K562 (cell line): ENCODE measurements at regions not wholly inside any gene's neighbourhood (a gene's known extent, or its start where the extent isn't known, plus 50 kb on each side); places are given as distances from the start of the nearest gene placed in this dataset.

Experiments used
- ATAC-seq: fragments of 200-7000 bp; cut with Tn5 transposase; 3 replicates; pipeline ENCODE4 v1.9.1; 2020; ENCODE audit warnings: moderate library complexity
- BruUV-seq: library from RNA; stranded (reverse); fragments of 400-500 nt; replicated peaks from 2 replicates; lab custom pipeline; 2021; lab: Mats Ljungman, UMichigan
- CTCF ChIA-PET: fragments of 300-600 bp; formaldehyde crosslinking; extraction: SDS; loops from one replicate; lab custom pipeline; 2021; ENCODE audit warnings: low intra/inter-chr PET ratio; lab: Yijun Ruan, JAX
- POLR2A ChIA-PET: fragments of 300-600, 350-650 bp; sonication (Branson Sonifier 250); formaldehyde crosslinking; extraction: SDS; loops from one replicate; lab custom pipeline; 2021; ENCODE audit warnings: antibody characterized with exemption, inconsistent platforms; lab: Yijun Ruan, JAX
- DNase-seq, 4 experiments: peaks; one replicate each; pipeline versions ENCODE4 v3.0.0 to v3.0.0-alpha.2; 2011 to 2018; ENCODE audit warnings: low spot score in 3 of 4, mixed read lengths in 3 of 4; ENCODE audit errors: extremely low read depth in 1 of 4
- FAIRE-seq: peaks from 2 replicates; lab custom pipeline; 2011; peaks lifted over from hg19 to GRCh38; lab: Jason Lieb, UNC
- H2AFZ ChIP-seq: 2 replicates; pipeline ENCODE4 v1.6.0; 2011; ENCODE audit warnings: low read depth, low read length, control low read depth, inconsistent platforms
- H3K27ac ChIP-seq: fragments of 200-600 bp; 3 replicates; pipeline ENCODE4 v1.8.0; 2011; ENCODE audit warnings: low read depth, mild to moderate bottlenecking, control low read depth, inconsistent platforms, low read length, moderate library complexity, mixed read lengths; ENCODE audit errors: extremely low read depth
- H3K27me3 ChIP-seq, 2 experiments: fragments of 300-600 bp in 1 of 2; 2 replicates in 1 of 2; 3 replicates in 1 of 2; pipeline versions ENCODE4 v1.6.0 to v1.8.0; 2011; ENCODE audit warnings: inconsistent platforms in 2 of 2, low read length in 2 of 2, mild to moderate bottlenecking in 1 of 2, mixed read lengths in 1 of 2, moderate library complexity in 1 of 2; ENCODE audit not compliant: control insufficient read depth in 2 of 2, insufficient read depth in 2 of 2
- H3K36me3 ChIP-seq: fragments of 300-600 bp; 3 replicates; pipeline ENCODE4 v1.8.0; 2011; ENCODE audit warnings: mild to moderate bottlenecking, low read length, inconsistent platforms; ENCODE audit not compliant: control insufficient read depth, insufficient read depth
- H3K4me1 ChIP-seq, 2 experiments: fragments of 200-600 bp in 1 of 2; replicated peaks in 1 of 2; 2 replicates in 1 of 2; 3 replicates in 1 of 2; pipeline versions ENCODE4 v1.5.1 to v1.8.0; 2011; ENCODE audit warnings: inconsistent platforms in 2 of 2, low read length in 2 of 2, mild to moderate bottlenecking in 1 of 2, mixed read lengths in 1 of 2, moderate library complexity in 1 of 2; ENCODE audit not compliant: control insufficient read depth in 2 of 2, insufficient read depth in 2 of 2
- H3K4me2 ChIP-seq: 2 replicates; pipeline ENCODE4 v1.6.1; 2011; ENCODE audit warnings: low read length, control low read depth, inconsistent platforms, mixed read lengths; ENCODE audit not compliant: insufficient read depth
- H3K4me3 ChIP-seq: fragments of 200-600 bp; sonication (generic), shearing (Covaris generic); 2 replicates; pipeline ENCODE4 v1.5.1; 2016; ENCODE audit warnings: control low read depth, inconsistent platforms
- H3K79me2 ChIP-seq: fragments of 200-600 bp; 3 replicates; pipeline ENCODE4 v1.8.0; 2011; ENCODE audit warnings: low read length, inconsistent platforms; ENCODE audit not compliant: control insufficient read depth, insufficient read depth
- H3K9ac ChIP-seq, 2 experiments: 2 replicates each; pipeline versions ENCODE4 v1.6.0 to v1.6.1; 2011; ENCODE audit warnings: low read depth in 2 of 2, low read length in 2 of 2, control low read depth in 1 of 2, inconsistent platforms in 1 of 2, mild to moderate bottlenecking in 1 of 2, mixed read lengths in 1 of 2; ENCODE audit not compliant: insufficient read depth in 1 of 2
- H3K9me1 ChIP-seq: one replicate; pipeline ENCODE4 v1.6.0; 2011; ENCODE audit warnings: inconsistent platforms, mild to moderate bottlenecking, low read length, moderate library complexity; ENCODE audit not compliant: control insufficient read depth, insufficient read depth
- H3K9me3 ChIP-seq: replicated peaks from 2 replicates; pipeline ENCODE4 v1.5.1; 2011; ENCODE audit warnings: low read depth, low read length, inconsistent platforms; ENCODE audit not compliant: control insufficient read depth, insufficient read depth
- H4K20me1 ChIP-seq: replicated peaks from 2 replicates; pipeline ENCODE4 v1.6.1; 2011; ENCODE audit warnings: low read length, inconsistent platforms, mixed read lengths; ENCODE audit not compliant: control insufficient read depth, insufficient read depth
- AFF1 ChIP-seq, 2 experiments: fragments of 450-650 bp; IDR thresholded peaks; 2 replicates each; pipeline ENCODE4 v1.6.1; 2018; ENCODE audit warnings: mild to moderate bottlenecking in 2 of 2, low read depth in 1 of 2; ENCODE audit not compliant: partially characterized antibody in 2 of 2
- ATF3 ChIP-seq, 2 experiments: fragments of 450-650 bp in 1 of 2; sonication (generic) in 1 of 2; formaldehyde crosslinking in 1 of 2; IDR thresholded peaks in 1 of 2; conservative IDR thresholded peaks in 1 of 2; 2 replicates each; pipeline versions ENCODE4 v1.6.1 to v1.8.1; 2016 to 2023; ENCODE audit warnings: mild to moderate bottlenecking in 2 of 2, moderate library complexity in 2 of 2, inconsistent platforms in 1 of 2, missing genetic modification reagents in 1 of 2
- DACH1 ChIP-seq: fragments of 450-650 bp; IDR thresholded peaks from 2 replicates; pipeline ENCODE4 v1.6.1; 2018; ENCODE audit not compliant: partially characterized antibody
- HNRNPLL ChIP-seq: fragments of 200-400 bp; formaldehyde crosslinking; IDR thresholded peaks from 2 replicates; pipeline ENCODE4 v1.6.1; 2017; ENCODE audit warnings: low read length, low read depth, mild to moderate bottlenecking; ENCODE audit not compliant: poor library complexity, severe bottlenecking
- LCOR ChIP-seq: sonication (generic); formaldehyde crosslinking; IDR thresholded peaks from 2 replicates; pipeline ENCODE4 v1.8.0; 2022; ENCODE audit warnings: mild to moderate bottlenecking, missing genetic modification reagents
- MTA3 ChIP-seq: fragments of 450-650 bp; formaldehyde crosslinking; IDR thresholded peaks from 2 replicates; pipeline ENCODE4 v1.6.1; 2017; ENCODE audit warnings: mild to moderate bottlenecking, borderline replicate concordance
- NR0B1 ChIP-seq: fragments of 450-650 bp; IDR thresholded peaks from one replicate; pipeline ENCODE4 v1.6.1; 2018; ENCODE audit warnings: mild to moderate bottlenecking, moderate library complexity; ENCODE audit not compliant: partially characterized antibody
- RBM25 ChIP-seq: fragments of 200-400 bp; formaldehyde crosslinking; IDR thresholded peaks from 2 replicates; pipeline ENCODE4 v1.6.1; 2018; ENCODE audit warnings: low read length, low read depth, moderate library complexity; ENCODE audit not compliant: severe bottlenecking
- SFPQ ChIP-seq: fragments of 200-400 bp; formaldehyde crosslinking; IDR thresholded peaks from 2 replicates; pipeline ENCODE4 v1.6.1; 2017; ENCODE audit warnings: mild to moderate bottlenecking, low read depth, low read length, moderate library complexity
- SNRNP70 ChIP-seq: fragments of 200-400 bp; formaldehyde crosslinking; optimal IDR thresholded peaks from 2 replicates; pipeline ENCODE3; 2017; ENCODE audit warnings: low read depth, low read length
- TBP ChIP-seq: optimal IDR thresholded peaks from 2 replicates; pipeline ENCODE3; 2011; ENCODE audit warnings: low read depth, low read length, improper control_type of control experiment
- ZNF197 ChIP-seq: fragments of 200-800 bp; sonication (Bioruptor generic); IDR thresholded peaks from 2 replicates; pipeline ENCODE4 v1.6.1; 2016; ENCODE audit warnings: low read depth, missing genetic modification characterization, missing compliant biosample characterization
- ZNF707 ChIP-seq: fragments of 250-450 bp; sonication (Bioruptor Pico); conservative IDR thresholded peaks from 2 replicates; pipeline ENCODE4 v1.8.0; 2022; ENCODE audit warnings: inconsistent platforms, mild to moderate bottlenecking, moderate library complexity
- in situ Hi-C: fragments of 300-500 bp; cut with MboI; formaldehyde crosslinking; loops from 4 replicates; pipeline ENCODE4 v1.15.0; 2018; ENCODE audit warnings: inconsistent platforms, mixed read lengths
- intact Hi-C: fragments of 100-400 bp; cut with micrococcal nuclease; formaldehyde crosslinking; loops from 2 replicates; pipeline ENCODE4 v1.14.2; 2022

GRCh38 chr9:106052735-106053134 lies 358.4 kb downstream of the TMEM38B start (continued):
- TF ChIP-seq DACH1 (no peak), NR0B1 (no peak), HNRNPLL (no peak), SNRNP70 (no peak), ATF3 (IDR thresholded peaks at IDR 0.05) (no peak), ATF3 (CRISPR knock-in tag; conservative IDR thresholded peaks at IDR 0.05) (no peak), LCOR (CRISPR knock-in tag) (no peak), TBP (no peak)

GRCh38 chr9:106056328-106056727 lies 362.0 kb downstream of the TMEM38B start:
- FAIRE-seq, result no peak
- intact Hi-C loops (no loop called here), in situ Hi-C loops (no loop called here)
- POLR2A ChIA-PET, result no interaction called here
- Histone ChIP-seq H3K27me3 (no peaks in the 10 kb centered on the region), H3K4me1 (no peaks in the 10 kb centered on the region), H3K4me3 (no peak overlapping the region), H2AFZ (no peak overlapping the region), H3K9me1 (no peaks in the 10 kb centered on the region), H3K36me3 (no peaks in the 10 kb centered on the region), H3K9ac (no peak overlapping the region), H3K79me2 (no peaks in the 10 kb centered on the region), H3K9me3 (no peaks in the 10 kb centered on the region), H4K20me1 (no peaks in the 10 kb centered on the region), H3K4me2 (no peak overlapping the region), H3K27ac (no peak overlapping the region)
- DNase-seq, result no peak
- BruUV-seq, result no TSS peak
- CTCF ChIA-PET, result no interaction called here
- no peak for ATAC-seq
- no peak for TF ChIP-seq ZNF707 (CRISPR knock-in tag)
- TF ChIP-seq ZNF197, result no peak
- no peak for TF ChIP-seq MTA3
- TF ChIP-seq SFPQ, result no peak
- TF ChIP-seq RBM25, result no peak
- TF ChIP-seq AFF1 (IDR thresholded peaks at IDR 0.05; ENCODE audit: low read depth in 1 of 2, partially characterized antibody in 2 of 2), result no peak
